ENCODE measurements at regions not wholly inside any gene's neighbourhood (a gene's known extent, or its start where the extent isn't known, plus 50 kb on each side); places are given as distances from the start of the nearest gene placed in this dataset.

GRCh38 chr3:72050771-72051170, 265.8 kb upstream of the PROK2 start:
- no peak overlapping the region for H3K4ac ChIP-seq (ENCODE audit: low read depth, low read length)
- H2BK20ac ChIP-seq (ENCODE audit: low read depth, low read length, poor library complexity, severe bottlenecking) = no peak overlapping the region
- H3K79me1 ChIP-seq (ENCODE audit: insufficient read depth, low read depth, low read length, poor library complexity, severe bottlenecking) = no peaks in the 10 kb centered on the region
- H4K8ac ChIP-seq (replicated peaks; ENCODE audit: insufficient read length, low read depth, low read length) = no peak overlapping the region
- H2BK12ac ChIP-seq (ENCODE audit: insufficient read length, low read depth, low read length) = no peak overlapping the region
- no peak overlapping the region for H3K9ac ChIP-seq (ENCODE audit: extremely low read depth, insufficient read length, low read length)
- no peaks in the 10 kb centered on the region; the same call in 1 of the 2 replicates for H3K27me3 Mint-ChIP-seq (ENCODE audit: low read depth)
- H3K36me3 Mint-ChIP-seq (ENCODE audit: insufficient read depth in 1 of 3, low read depth in 3 of 3) = no peaks in the 10 kb centered on the region
- no peak overlapping the region for H2BK15ac ChIP-seq (ENCODE audit: low read depth, low read length)
- no peaks in the 10 kb centered on the region for H3K4me1 ChIP-seq (ENCODE audit: insufficient read depth, low read length)
- no peak overlapping the region for H3K4me3 Mint-ChIP-seq
- TF ChIP-seq, protein P1, sequence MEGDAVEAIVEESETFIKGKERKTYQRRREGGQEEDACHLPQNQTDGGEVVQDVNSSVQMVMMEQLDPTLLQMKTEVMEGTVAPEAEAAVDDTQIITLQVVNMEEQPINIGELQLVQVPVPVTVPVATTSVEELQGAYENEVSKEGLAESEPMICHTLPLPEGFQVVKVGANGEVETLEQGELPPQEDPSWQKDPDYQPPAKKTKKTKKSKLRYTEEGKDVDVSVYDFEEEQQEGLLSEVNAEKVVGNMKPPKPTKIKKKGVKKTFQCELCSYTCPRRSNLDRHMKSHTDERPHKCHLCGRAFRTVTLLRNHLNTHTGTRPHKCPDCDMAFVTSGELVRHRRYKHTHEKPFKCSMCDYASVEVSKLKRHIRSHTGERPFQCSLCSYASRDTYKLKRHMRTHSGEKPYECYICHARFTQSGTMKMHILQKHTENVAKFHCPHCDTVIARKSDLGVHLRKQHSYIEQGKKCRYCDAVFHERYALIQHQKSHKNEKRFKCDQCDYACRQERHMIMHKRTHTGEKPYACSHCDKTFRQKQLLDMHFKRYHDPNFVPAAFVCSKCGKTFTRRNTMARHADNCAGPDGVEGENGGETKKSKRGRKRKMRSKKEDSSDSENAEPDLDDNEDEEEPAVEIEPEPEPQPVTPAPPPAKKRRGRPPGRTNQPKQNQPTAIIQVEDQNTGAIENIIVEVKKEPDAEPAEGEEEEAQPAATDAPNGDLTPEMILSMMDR (conservative IDR thresholded peaks at IDR 0.05) = no peak
- H2AFZ ChIP-seq (ENCODE audit: low read length) = no peak overlapping the region
- DNase-seq = no peak
- no peaks in the 10 kb centered on the region for H3K79me2 ChIP-seq (ENCODE audit: insufficient read depth, low read length)
- H3K14ac ChIP-seq (ENCODE audit: insufficient read depth, low read length) = no peak overlapping the region
- H3K27ac Mint-ChIP-seq = no peak overlapping the region
- no peak overlapping the region for H3K23ac ChIP-seq (ENCODE audit: insufficient read length, low read depth, low read length)
- H3K27me3 ChIP-seq (ENCODE audit: insufficient read depth, low read length) = 0 out of 2 replicates have a peak, but pooled peaks cover 3% of the 10 kb centered on the region
- no peak overlapping the region for H3K56ac ChIP-seq (ENCODE audit: insufficient read length, low read depth, low read length)
- H3T11ph ChIP-seq (ENCODE audit: low read length) = no peak overlapping the region
- peaks cover 4% of the 10 kb centered on the region in 2 experiments; a peak in 2 of 4 replicates for H3K4me1 Mint-ChIP-seq
- H3K18ac ChIP-seq (ENCODE audit: insufficient read length, low read depth, low read length) = no peak overlapping the region
- no peaks in the 10 kb centered on the region for H3K9me3 Mint-ChIP-seq
- H2BK120ac ChIP-seq (ENCODE audit: low read depth, low read length, poor library complexity, severe bottlenecking) = no peak overlapping the region
- no peaks in the 10 kb centered on the region for H3K23me2 ChIP-seq (ENCODE audit: insufficient read length, low read depth, low read length, poor library complexity, severe bottlenecking)
- no peak overlapping the region for H4K5ac ChIP-seq (ENCODE audit: insufficient read length, low read depth, low read length)
- no peak overlapping the region for H3K4me2 ChIP-seq (ENCODE audit: insufficient read depth, insufficient read length, low read length)
- H3K27ac ChIP-seq (ENCODE audit: insufficient read length, low read depth, low read length) = no peak overlapping the region
- no peak overlapping the region for H2BK5ac ChIP-seq (ENCODE audit: insufficient read length, low read length)
- no CpG with 5 or more reads among the region's 5 CpGs for WGBS (ENCODE audit: extremely low coverage, insufficient read length, low lambda C conversion rate)
- no peak overlapping the region for H2AK5ac ChIP-seq (ENCODE audit: insufficient read length, low read length)
- H4K20me1 ChIP-seq (ENCODE audit: control insufficient read depth, insufficient read depth, insufficient read length) = no peaks in the 10 kb centered on the region
- no peaks in the 10 kb centered on the region for H3K9me3 ChIP-seq (ENCODE audit: control insufficient read depth, low read depth, low read length)
- no peak overlapping the region for H4K91ac ChIP-seq (ENCODE audit: insufficient read length, low read depth, low read length)

Data from H9 (cell line).